Activated CD4-positive, alpha-beta T cell treated with anti-CD3 and anti-CD28 coated beads, Interleukin-2, amount 10 ng/mL, durations not matched to agents 7 days and 5 days (primary cell): ENCODE measurements at regions not wholly inside any gene's neighbourhood (a gene's known extent, or its start where the extent isn't known, plus 50 kb on each side); places are given as distances from the start of the nearest gene placed in this dataset.

Experiments
- CTCF ChIA-PET: fragments of 350-600 bp; sonication (Branson Sonifier 250); formaldehyde crosslinking; loops from one replicate; lab custom pipeline; 2021; ENCODE audit warnings: antibody characterized with exemption; lab: Charles Lee
- POLR2A ChIA-PET: fragments of 350-600 bp; sonication (Branson Sonifier 250); formaldehyde crosslinking; loops from one replicate; lab custom pipeline; 2021; ENCODE audit warnings: antibody characterized with exemption; lab: Charles Lee
- DNase-seq: peaks from one replicate; pipeline ENCODE4 v3.0.0-alpha.2; 2020
- H3K27ac Mint-ChIP-seq: one replicate; pipeline ENCODE4 v1.8.0; 2021; ENCODE audit warnings: mild to moderate bottlenecking, moderate library complexity, mixed read lengths
- H3K27me3 Mint-ChIP-seq: one replicate; pipeline ENCODE4 v1.8.0; 2021; ENCODE audit warnings: mixed read lengths
- H3K36me3 Mint-ChIP-seq: one replicate; pipeline ENCODE4 v1.8.0; 2021; ENCODE audit warnings: low read depth, mixed read lengths
- H3K4me1 Mint-ChIP-seq: one replicate; pipeline ENCODE4 v1.8.0; 2021; ENCODE audit warnings: mixed read lengths
- H3K4me3 Mint-ChIP-seq: one replicate; pipeline ENCODE4 v1.8.0; 2021; ENCODE audit warnings: mild to moderate bottlenecking, moderate library complexity, mixed read lengths
- H3K9me3 Mint-ChIP-seq: one replicate; pipeline ENCODE4 v1.8.0; 2021; ENCODE audit warnings: mixed read lengths

DNA sequence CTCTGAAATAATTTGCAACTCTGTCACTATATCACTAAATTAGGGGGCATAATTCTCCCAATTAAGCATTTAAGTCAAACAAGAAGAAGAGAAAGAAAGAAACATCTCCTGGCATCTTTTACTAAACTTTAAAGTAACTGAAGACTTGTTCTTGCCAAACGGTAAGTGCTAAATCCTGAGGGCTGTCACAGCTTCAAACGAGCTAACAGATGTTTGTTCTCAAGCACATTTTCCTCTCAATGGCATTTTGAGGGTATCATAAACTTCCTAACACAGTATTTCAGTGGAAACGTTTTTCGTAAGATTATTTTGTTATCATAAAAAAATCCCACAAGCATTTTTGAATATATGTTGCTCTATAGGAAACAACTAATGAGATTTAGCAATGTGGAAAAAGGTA lies 169.5 kb upstream of the TAS2R1 start:
- ChIA-PET POLR2A (no interaction called here), CTCF (no interaction called here)
- H3K4me3 Mint-ChIP-seq, result no peak overlapping the region
- H3K36me3 Mint-ChIP-seq, result no peaks in the 10 kb centered on the region
- peaks cover 3% of the 10 kb centered on the region for H3K9me3 Mint-ChIP-seq
- no peak overlapping the region for H3K27ac Mint-ChIP-seq
- H3K4me1 Mint-ChIP-seq, result no peaks in the 10 kb centered on the region
- no peaks in the 10 kb centered on the region for H3K27me3 Mint-ChIP-seq
- DNase-seq, result no peak

DNA sequence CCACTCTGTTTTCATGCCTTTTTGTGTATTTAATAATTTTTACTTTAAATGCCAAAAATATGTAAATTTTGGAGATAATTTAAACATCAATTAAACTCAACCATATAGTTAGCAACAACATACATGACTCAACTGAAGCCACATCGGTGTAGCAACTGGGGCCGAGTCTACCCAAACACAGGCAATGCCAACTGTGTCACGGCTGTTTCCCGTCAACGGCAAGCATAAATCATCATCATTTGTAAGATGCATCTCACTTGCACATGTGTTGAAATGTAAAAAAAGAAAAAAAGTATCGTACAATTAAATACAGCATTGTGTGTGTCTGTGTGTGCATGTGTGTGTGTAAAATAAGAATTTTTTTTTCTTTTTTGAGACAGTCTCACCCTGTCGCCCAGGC lies 160.1 kb upstream of the TAS2R1 start:
- Mint-ChIP-seq H3K36me3 (no peaks in the 10 kb centered on the region), H3K4me1 (no peaks in the 10 kb centered on the region), H3K27me3 (no peaks in the 10 kb centered on the region), H3K27ac (no peak overlapping the region), H3K9me3 (no peaks in the 10 kb centered on the region), H3K4me3 (no peak overlapping the region)
- CTCF ChIA-PET, result no interaction called here
- DNase-seq, result no peak
- POLR2A ChIA-PET, result no interaction called here

DNA sequence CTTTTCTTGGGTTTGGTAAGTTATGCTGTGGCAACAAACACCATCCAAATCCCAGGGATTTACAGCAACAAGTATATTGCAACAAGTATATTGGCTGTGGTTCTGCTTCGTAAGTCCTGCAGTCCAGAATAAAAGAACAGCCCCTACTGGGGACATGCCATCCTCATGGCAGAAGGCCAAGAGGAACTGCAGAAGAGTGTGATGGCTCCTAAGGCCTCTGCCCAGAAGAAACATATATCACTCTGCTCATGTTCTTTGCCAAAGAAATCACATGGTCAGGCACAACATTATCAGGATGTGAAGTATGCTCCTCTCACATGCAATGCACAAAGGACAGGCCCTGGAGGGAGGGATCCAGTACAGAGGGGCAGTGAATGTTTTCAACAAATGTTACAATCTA lies 159.6 kb upstream of the TAS2R1 start:
- ChIA-PET CTCF (no interaction called here), POLR2A (no interaction called here)
- no peaks in the 10 kb centered on the region for H3K27me3 Mint-ChIP-seq
- no peaks in the 10 kb centered on the region for H3K4me1 Mint-ChIP-seq
- DNase-seq, result no peak
- H3K36me3 Mint-ChIP-seq, result no peaks in the 10 kb centered on the region
- H3K27ac Mint-ChIP-seq, result no peak overlapping the region
- H3K4me3 Mint-ChIP-seq, result no peak overlapping the region
- H3K9me3 Mint-ChIP-seq, result no peaks in the 10 kb centered on the region

DNA sequence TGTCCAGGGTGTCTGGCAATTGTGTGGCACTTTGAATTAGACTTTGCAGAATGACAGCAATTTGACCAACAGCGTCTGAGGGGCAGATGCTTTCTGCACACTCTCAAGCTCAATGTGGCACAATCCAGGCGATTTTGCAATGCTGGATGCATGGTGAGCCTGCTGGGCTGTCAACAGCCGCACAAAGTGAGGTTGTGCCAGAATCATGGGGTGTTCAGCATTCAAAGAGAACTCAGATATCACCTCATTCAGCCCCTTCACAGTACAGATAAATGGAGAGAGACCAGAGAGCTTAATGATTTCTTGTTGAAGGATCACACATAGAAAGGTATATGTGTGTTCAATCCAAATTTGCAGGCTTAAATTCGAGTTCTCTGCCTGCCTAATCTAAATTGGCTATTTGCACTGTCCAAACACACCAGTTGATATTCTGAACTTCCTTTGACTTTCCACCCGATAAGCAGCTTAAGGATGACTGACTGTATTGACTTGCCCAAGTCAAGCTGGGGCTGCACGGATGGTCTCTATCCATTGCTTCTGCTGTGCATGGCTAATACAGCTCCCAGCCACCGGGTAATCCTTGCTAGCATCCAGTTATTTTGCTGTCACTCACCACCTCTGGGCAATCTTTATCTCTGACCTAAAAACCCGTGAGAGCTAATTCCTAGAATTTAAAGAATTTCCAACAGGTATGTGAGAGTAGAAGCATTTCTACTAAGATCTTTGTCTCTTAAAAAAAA lies 157.9 kb upstream of the TAS2R1 start:
- ChIA-PET POLR2A (no interaction called here), CTCF (no interaction called here)
- H3K27ac Mint-ChIP-seq, result no peak overlapping the region
- H3K9me3 Mint-ChIP-seq, result no peaks in the 10 kb centered on the region
- no peak overlapping the region for H3K4me3 Mint-ChIP-seq
- H3K36me3 Mint-ChIP-seq, result no peaks in the 10 kb centered on the region
- DNase-seq, result no peak
- no peaks in the 10 kb centered on the region for H3K27me3 Mint-ChIP-seq
- no peaks in the 10 kb centered on the region for H3K4me1 Mint-ChIP-seq

DNA sequence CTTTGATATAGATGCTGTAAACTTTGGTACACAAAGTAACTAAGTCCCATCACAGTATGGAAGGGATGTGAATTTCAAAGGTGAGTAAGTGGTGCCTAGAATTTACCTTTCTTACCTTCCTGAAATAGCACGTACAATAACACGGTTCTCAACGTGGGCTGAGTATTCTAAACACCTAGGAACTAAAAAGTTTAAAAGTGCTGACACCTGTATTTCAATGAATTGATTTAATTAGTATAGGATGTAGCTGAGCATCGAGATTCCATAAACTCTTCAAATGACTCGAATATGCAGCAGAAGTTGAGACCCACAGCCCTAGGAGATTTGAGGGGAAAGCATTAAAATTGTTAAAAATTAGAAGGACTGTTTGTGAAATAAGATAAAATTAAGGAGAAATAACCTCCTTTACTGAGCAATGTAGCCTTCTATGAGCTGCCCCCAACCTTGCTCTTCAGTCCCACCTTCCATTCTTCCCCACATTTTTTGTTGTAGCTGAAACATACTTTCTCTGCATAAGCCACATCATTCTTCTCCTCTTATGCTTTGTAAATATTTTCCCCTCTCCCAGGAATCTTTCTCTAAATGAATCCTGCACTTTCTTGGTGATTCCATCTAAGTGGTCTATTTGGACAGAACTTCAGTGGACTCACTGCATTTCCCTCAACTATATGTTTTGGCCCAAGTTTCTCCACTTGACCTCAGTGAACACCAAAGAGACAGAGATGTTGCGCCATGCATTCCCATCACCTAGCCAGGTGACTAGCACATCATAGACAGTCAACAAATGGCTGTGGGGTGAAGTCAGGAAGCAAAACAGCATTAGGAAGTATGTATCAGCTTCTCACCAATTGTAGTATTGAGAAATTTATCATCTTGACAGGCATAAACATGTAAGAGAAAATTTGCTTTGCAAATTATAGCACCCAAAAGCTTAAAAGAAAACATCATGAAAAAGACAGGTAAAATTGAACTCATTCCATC lies 156.5 kb upstream of the TAS2R1 start:
- H3K4me1 Mint-ChIP-seq, result no peaks in the 10 kb centered on the region
- H3K36me3 Mint-ChIP-seq, result no peaks in the 10 kb centered on the region

DNA sequence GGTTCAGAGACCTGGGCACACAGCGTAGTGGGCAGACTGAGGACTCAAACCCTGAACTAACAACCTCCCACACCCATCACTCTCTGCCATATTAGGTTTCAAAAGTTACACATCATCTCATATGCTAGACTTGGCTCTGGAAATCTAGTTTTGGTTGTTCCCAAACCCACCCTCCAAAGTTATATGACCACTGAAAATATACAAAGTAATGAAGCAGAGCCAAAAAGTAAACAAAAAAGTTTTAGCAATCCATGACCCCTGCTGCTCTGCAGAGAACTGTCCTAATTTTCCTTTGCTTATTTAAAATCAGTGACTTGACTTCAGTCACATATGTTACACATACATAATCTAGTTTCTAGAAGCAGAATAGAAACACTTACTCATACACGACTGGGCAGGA lies 155.6 kb upstream of the TAS2R1 start:
- Mint-ChIP-seq H3K27ac (no peak overlapping the region), H3K4me1 (no peaks in the 10 kb centered on the region), H3K9me3 (no peaks in the 10 kb centered on the region), H3K36me3 (no peaks in the 10 kb centered on the region), H3K27me3 (no peaks in the 10 kb centered on the region), H3K4me3 (no peak overlapping the region)
- POLR2A ChIA-PET, result no interaction called here
- no peak for DNase-seq
- CTCF ChIA-PET, result no interaction called here

More for the DNA sequence above, 156.5 kb upstream of the TAS2R1 start:
- Mint-ChIP-seq H3K27ac (no peak overlapping the region), H3K9me3 (no peaks in the 10 kb centered on the region), H3K27me3 (no peaks in the 10 kb centered on the region), H3K4me3 (no peak overlapping the region)
- CTCF ChIA-PET, result no interaction called here
- POLR2A ChIA-PET, result interaction anchor here (0.8 kb wide), 1 partner anchor 29 kb away, joined by 3 read pairs; no protein-coding TSS in a partner anchor
- no peak for DNase-seq

DNA sequence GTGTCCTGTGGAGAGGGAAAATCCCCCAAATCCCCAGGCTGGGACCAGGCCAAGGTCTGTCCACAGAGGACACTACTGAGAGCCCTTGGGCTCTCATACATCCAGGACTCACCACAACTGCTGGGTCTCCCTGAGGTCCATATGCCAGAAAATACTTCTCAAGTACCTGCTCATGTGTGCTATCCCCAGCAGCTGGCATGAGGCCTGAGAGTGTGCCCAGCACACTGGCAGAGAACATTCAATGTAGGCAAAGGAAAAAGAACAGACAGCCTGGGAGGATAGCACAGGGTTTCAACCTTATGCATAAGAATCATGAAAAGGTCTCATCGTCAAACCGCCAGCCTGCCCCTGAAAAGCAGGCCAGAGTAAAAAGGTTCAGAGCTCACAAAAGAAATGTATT lies 154.1 kb upstream of the TAS2R1 start:
- POLR2A ChIA-PET, result no interaction called here
- Mint-ChIP-seq H3K9me3 (peaks cover 2% of the 10 kb centered on the region), H3K4me1 (no peaks in the 10 kb centered on the region)

DNA sequence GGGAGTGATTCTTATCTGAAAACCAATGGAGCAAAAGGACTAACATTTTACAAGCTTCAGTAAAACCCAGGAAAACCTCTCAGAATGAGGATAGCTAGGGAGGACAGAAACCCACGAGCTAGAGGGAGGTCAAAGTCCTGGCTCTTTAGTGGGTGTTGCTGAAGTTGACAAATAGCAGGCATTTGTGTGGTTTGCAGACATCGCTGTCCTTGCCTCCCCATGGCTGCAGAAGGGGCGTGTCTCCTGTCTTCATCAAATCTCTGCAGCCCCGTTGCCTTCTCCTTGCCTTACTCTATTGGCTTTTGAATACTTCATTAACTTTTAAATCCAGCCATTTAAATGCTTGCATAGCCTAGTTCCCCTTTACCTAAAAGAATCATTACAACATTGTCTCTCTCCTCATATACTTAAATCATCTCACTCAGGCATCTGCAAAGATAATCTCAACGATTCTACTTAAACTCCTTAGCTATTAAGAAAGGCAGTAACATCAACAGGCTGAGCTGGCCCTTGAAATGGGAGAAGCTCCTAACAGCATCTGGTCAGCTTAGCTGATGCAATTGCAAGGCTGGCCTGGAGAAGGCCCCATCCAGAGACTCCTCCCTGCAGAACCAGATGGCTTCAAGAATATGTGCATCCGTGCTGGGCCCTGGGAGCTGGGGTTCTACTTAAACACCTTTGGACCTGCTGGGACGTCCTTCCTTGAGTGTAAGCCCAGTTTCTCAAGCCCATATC lies 152.8 kb upstream of the TAS2R1 start:
- CTCF ChIA-PET, result no interaction called here
- Mint-ChIP-seq H3K4me1 (no peaks in the 10 kb centered on the region), H3K27me3 (no peaks in the 10 kb centered on the region), H3K4me3 (no peak overlapping the region), H3K9me3 (peaks cover 2% of the 10 kb centered on the region), H3K36me3 (no peaks in the 10 kb centered on the region), H3K27ac (no peak overlapping the region)
- DNase-seq, result no peak
- POLR2A ChIA-PET, result no interaction called here

More for the DNA sequence above, 154.1 kb upstream of the TAS2R1 start:
- Mint-ChIP-seq H3K27ac (no peak overlapping the region), H3K27me3 (no peaks in the 10 kb centered on the region), H3K4me3 (no peak overlapping the region), H3K36me3 (no peaks in the 10 kb centered on the region)
- CTCF ChIA-PET, result no interaction called here
- no peak for DNase-seq

DNA sequence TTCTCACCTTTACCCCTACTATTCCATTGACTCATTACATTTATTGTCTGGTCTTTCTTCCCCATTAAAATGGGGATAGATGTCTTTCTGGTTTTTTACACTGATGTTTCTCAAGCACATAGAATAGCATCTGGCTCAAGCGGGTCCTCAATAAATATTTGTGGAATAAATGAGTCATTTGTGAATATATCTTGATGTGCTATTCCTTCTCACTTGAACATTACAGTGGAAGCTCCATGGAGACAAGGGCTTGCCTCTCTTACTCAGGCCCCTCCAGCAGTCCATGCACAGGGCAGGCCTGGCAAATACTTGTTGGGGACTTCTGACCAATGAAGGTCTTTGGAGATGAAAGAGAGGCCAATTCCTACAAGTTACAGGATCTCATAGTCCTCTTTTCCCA lies 151.7 kb upstream of the TAS2R1 start:
- Mint-ChIP-seq H3K36me3 (no peaks in the 10 kb centered on the region), H3K4me3 (no peak overlapping the region)

DNA sequence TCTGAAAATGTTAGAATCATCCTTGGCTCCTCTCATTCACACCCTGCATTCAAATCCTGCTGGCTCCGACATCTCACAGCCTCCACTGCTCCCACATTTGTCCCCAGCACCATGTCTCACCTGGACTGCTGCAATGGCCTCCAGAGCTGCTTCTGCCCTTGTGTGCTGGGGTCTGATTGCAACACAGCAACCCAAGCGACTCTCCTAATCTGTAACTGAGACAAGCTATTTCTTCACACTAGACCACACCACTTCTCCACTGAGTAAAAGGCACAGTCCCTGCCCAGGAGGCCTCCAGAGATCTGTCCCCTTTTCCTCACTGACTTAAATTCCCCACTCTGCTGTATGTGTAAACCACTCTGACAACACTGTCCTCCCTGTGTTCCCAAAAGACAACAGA lies 151.1 kb upstream of the TAS2R1 start:
- Mint-ChIP-seq H3K4me1 (no peaks in the 10 kb centered on the region), H3K4me3 (no peak overlapping the region)
- CTCF ChIA-PET, result no interaction called here

More for the DNA sequence above, 151.7 kb upstream of the TAS2R1 start:
- Mint-ChIP-seq H3K4me1 (no peaks in the 10 kb centered on the region), H3K9me3 (peaks cover 2% of the 10 kb centered on the region), H3K27ac (no peak overlapping the region), H3K27me3 (no peaks in the 10 kb centered on the region)
- no peak for DNase-seq
- ChIA-PET POLR2A (interaction anchor here (0.6 kb wide), 1 partner anchor 104 kb away, joined by 6 read pairs; no protein-coding TSS in a partner anchor), CTCF (no interaction called here)

DNA sequence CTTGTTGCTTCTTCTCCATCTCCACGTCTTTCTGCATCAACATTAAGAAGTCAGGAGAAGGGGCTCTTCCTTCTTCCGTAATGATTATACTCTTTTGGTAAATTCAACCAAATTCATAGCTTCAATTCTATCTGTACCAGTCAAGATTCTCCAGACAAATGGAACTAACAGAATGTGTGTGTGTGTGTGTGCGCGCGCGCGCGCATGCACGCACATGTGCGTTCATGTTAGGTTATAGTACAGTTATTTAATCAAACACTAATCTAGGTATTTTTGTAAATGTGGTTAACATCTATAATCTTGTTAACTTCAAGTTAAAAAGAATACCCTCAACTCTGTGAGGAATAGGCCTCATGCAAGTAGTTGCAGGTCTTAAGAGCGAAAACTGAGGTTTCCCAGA lies 150.3 kb upstream of the TAS2R1 start:
- no peaks in the 10 kb centered on the region for H3K36me3 Mint-ChIP-seq
- no peaks in the 10 kb centered on the region for H3K27me3 Mint-ChIP-seq
- H3K4me1 Mint-ChIP-seq, result no peaks in the 10 kb centered on the region
- H3K9me3 Mint-ChIP-seq, result peaks cover 2% of the 10 kb centered on the region
- POLR2A ChIA-PET, result no interaction called here
- DNase-seq, result no peak
- no peak overlapping the region for H3K27ac Mint-ChIP-seq
- H3K4me3 Mint-ChIP-seq, result no peak overlapping the region
- CTCF ChIA-PET, result no interaction called here

More for the DNA sequence above, 151.1 kb upstream of the TAS2R1 start:
- DNase-seq, result no peak
- no peak overlapping the region for H3K27ac Mint-ChIP-seq
- no peaks in the 10 kb centered on the region for H3K36me3 Mint-ChIP-seq
- no peaks in the 10 kb centered on the region for H3K27me3 Mint-ChIP-seq
- POLR2A ChIA-PET, result no interaction called here
- H3K9me3 Mint-ChIP-seq, result peaks cover 2% of the 10 kb centered on the region

DNA sequence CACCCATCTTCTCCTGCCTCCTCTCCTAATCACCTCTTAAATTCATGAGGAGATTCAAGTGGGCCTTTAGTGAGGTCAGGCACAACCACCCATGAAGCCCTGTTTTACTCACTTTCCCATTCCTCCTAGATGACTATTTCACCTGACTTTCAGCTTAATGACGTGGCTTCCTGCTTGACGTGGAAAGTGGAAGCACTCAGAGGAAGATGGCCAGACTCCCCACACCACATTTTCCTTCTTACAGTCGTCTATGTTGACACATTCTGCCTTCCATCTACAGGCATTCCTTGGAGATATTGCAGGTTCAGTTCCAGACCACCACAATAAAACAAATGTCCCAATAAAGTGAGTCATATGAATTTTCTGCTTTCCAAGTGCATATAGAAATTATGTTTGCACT lies 146.4 kb upstream of the TAS2R1 start:
- H3K27me3 Mint-ChIP-seq, result no peaks in the 10 kb centered on the region
- no peak overlapping the region for H3K4me3 Mint-ChIP-seq
- ChIA-PET CTCF (no interaction called here), POLR2A (no interaction called here)
- no peaks in the 10 kb centered on the region for H3K4me1 Mint-ChIP-seq
- H3K9me3 Mint-ChIP-seq, result peaks cover 2% of the 10 kb centered on the region
- H3K36me3 Mint-ChIP-seq, result no peaks in the 10 kb centered on the region
- H3K27ac Mint-ChIP-seq, result no peak overlapping the region
- DNase-seq, result no peak

DNA sequence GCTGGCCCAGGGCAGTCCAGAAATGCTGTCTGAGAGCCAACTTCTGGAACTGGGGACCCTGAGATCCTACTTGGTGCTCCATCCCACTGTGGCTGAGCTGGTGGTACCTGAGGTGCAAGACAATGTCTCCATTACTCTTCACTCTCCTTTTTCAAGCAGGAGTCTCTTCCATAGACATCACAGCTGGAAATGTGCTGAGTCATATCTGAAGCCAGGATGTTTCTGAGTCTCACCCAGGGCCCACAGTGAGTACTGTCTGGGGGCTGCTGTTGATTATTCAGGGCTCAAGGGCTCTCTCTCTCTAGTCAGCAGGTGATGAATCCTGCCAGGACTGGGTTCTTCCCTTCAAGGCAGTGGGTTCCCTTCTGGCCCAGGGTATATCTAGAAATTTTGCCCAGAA lies 145.2 kb upstream of the TAS2R1 start:
- CTCF ChIA-PET, result no interaction called here
- Mint-ChIP-seq H3K9me3 (peaks cover under 1% of the 10 kb centered on the region), H3K27ac (no peak overlapping the region), H3K4me1 (no peaks in the 10 kb centered on the region), H3K27me3 (no peaks in the 10 kb centered on the region), H3K36me3 (no peaks in the 10 kb centered on the region), H3K4me3 (no peak overlapping the region)
- POLR2A ChIA-PET, result no interaction called here
- DNase-seq, result no peak
